ENCODE measurements at regions not wholly inside any gene's neighbourhood (a gene's known extent, or its start where the extent isn't known, plus 50 kb on each side); places are given as distances from the start of the nearest gene placed in this dataset.

DNA sequence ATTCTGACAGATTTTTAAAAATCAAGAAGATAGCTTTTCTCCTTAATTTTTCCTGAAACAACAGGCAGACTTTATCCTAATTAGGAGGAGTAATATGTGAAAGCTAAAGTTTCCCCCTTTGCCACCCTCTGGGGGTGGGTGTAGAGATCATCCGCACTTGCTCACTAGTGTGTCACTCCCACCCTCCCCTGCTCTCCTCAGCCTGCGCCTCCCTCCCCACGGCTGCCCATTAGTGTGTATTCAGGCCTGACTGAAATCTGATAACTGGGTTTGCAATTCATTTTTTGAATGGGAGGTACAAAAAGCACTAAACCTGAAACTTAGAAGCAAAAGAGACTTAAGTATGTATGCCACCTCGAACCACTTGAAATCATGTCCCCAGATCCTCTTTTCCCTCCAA, 110.4 kb upstream of the TRIM2 start:
- no peak overlapping the region for H3K27ac ChIP-seq

GRCh38 chr4:153094435-153094834, 109.8 kb upstream of the TRIM2 start:
- Histone ChIP-seq H3K36me3 (no peaks in the 10 kb centered on the region), H3K27ac (no peak overlapping the region), H3K4me3 (no peak overlapping the region), H3K4me1 (peaks cover 0 to 21% (median 3%) of the 10 kb centered on the region in 4 donors), H3K9me3 (peaks cover 0 to 3% (median 0%) of the 10 kb centered on the region in 4 donors), H3K27me3 (no peaks in the 10 kb centered on the region)
- TF ChIP-seq CTCF (IDR thresholded peaks at IDR 0.05) (no peak), POLR2A (IDR thresholded peaks at IDR 0.05) (no peak), EP300 (IDR thresholded peaks at IDR 0.05) (no peak)
- WGBS, 2 donors, result 35 to 42% methylated on average over 3 of the region's 3 CpGs
- DNase-seq (ENCODE audit: low spot score in 2 of 2), result no peak

More for the DNA sequence above, 110.4 kb upstream of the TRIM2 start:
- Histone ChIP-seq H3K4me3 (no peak overlapping the region), H3K4me1 (peaks cover 0 to 28% (median 5%) of the 10 kb centered on the region in 4 donors), H3K36me3 (no peaks in the 10 kb centered on the region), H3K27me3 (no peaks in the 10 kb centered on the region), H3K9me3 (peaks cover 0 to 3% (median 0%) of the 10 kb centered on the region in 4 donors)
- no peak for DNase-seq (ENCODE audit: low spot score in 2 of 2)
- no peak for TF ChIP-seq EP300 (IDR thresholded peaks at IDR 0.05)
- no peak for TF ChIP-seq POLR2A (IDR thresholded peaks at IDR 0.05)
- no peak for TF ChIP-seq CTCF (IDR thresholded peaks at IDR 0.05)
- WGBS, 2 donors, result 67 to 69% methylated on average over 4 of the region's 4 CpGs

- H3K4me1 ChIP-seq, result peaks cover 0 to 12% (median 0%) of the 10 kb centered on the region in 4 donors
- H3K27ac ChIP-seq, result no peak overlapping the region
- no peak for DNase-seq (ENCODE audit: low spot score in 2 of 2)
- 81 to 89% methylated on average over 14 of the region's 14 CpGs for WGBS, 2 donors
- no peak overlapping the region for H3K4me3 ChIP-seq
- TF ChIP-seq EP300 (IDR thresholded peaks at IDR 0.05) (no peak), POLR2A (IDR thresholded peaks at IDR 0.05) (no peak), CTCF (IDR thresholded peaks at IDR 0.05) (no peak)
- H3K36me3 ChIP-seq, result no peaks in the 10 kb centered on the region
- no peaks in the 10 kb centered on the region for H3K27me3 ChIP-seq
- peaks cover 0 to 3% (median 0%) of the 10 kb centered on the region in 4 donors for H3K9me3 ChIP-seq
Measured at GRCh38 chr4:153095448-153096204, 108.6 kb upstream of the TRIM2 start.

DNA sequence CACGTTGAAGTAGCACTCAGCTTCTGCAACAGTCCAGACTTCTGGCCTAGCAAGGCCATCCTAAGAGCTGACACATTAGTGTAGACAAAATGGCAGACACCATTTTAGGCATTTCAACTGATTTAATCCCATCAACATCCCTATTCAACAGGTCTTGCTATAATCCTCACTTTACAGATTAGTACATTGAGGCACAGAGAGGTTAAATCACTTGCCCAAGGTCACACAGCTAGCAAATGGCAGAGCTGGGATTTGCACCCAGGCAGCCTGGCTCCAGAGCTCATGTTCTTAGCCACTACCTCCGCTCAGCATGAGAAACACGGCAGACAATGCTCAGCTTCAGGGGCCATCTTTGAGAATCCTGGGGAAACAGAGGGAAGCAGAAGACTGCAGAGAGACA, 107.9 kb upstream of the TRIM2 start:
- TF ChIP-seq EP300 (IDR thresholded peaks at IDR 0.05) (no peak), CTCF (IDR thresholded peaks at IDR 0.05) (no peak)
- Histone ChIP-seq H3K36me3 (no peaks in the 10 kb centered on the region), H3K27ac (no peak overlapping the region), H3K27me3 (no peaks in the 10 kb centered on the region), H3K9me3 (peaks cover 0 to 3% (median 0%) of the 10 kb centered on the region in 4 donors), H3K4me3 (no peak overlapping the region), H3K4me1 (peaks cover 0 to 12% (median 0%) of the 10 kb centered on the region in 4 donors)
- 86 to 91% methylated on average over 3 of the region's 3 CpGs for whole genome bisulfite sequencing, 2 donors
- DNase-seq (ENCODE audit: low spot score in 2 of 2), result no peak

DNA sequence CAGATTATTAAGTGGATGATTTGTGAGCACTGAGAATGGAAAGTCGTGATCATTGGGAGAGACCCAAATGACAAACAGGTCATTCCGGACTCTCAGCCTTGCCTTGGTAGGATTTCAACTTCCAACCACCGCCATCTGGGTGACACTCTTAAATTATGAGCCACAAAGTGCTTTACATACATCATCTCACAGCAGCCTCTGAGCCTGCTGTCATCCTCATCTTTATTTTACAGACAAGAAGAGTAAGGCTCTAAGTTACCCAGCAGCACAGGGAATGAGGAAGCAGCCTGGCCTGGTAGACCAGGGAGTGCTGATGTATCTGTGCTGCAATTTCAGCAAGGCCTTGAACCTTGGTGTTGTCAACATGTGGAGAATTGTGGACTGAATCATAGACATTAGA, 105.8 kb upstream of the TRIM2 start:
- no peak for DNase-seq (ENCODE audit: low spot score in 2 of 2)
- no peak overlapping the region for H3K27ac ChIP-seq
- H3K9me3 ChIP-seq, result no peaks in the 10 kb centered on the region
- no peak overlapping the region for H3K4me3 ChIP-seq
- peaks cover 0 to 12% (median 0%) of the 10 kb centered on the region in 4 donors for H3K4me1 ChIP-seq
- TF ChIP-seq POLR2A (IDR thresholded peaks at IDR 0.05) (no peak), EP300 (IDR thresholded peaks at IDR 0.05) (no peak), CTCF (IDR thresholded peaks at IDR 0.05) (no peak)
- H3K36me3 ChIP-seq, result no peaks in the 10 kb centered on the region
- 55 to 61% methylated on average over 3 of the region's 3 CpGs for WGBS, 2 donors
- no peaks in the 10 kb centered on the region for H3K27me3 ChIP-seq

All from tibial nerve (tissue), 4 donors.